ENCODE measurements at regions not wholly inside any gene's neighbourhood (a gene's known extent, or its start where the extent isn't known, plus 50 kb on each side); places are given as distances from the start of the nearest gene placed in this dataset.

GRCh38 chr6:74936886-74937285, 269.0 kb downstream of the COL12A1 start:
- TF ChIP-seq GATA2 (IDR thresholded peaks at IDR 0.05; ENCODE audit: low read depth, low read length) (no peak), GATA3 (IDR thresholded peaks at IDR 0.05; ENCODE audit: low read depth, low read length) (no peak)

Measured in SH-SY5Y (cell line).